SK-N-SH treated with all-trans-retinoic acid at 6 μM for 48 hours (cell line): ENCODE measurements at regions not wholly inside any gene's neighbourhood (a gene's known extent, or its start where the extent isn't known, plus 50 kb on each side); places are given as distances from the start of the nearest gene placed in this dataset.

ENCODE experiments used
- ARNTL ChIP-seq: fragments of 450-650 bp; formaldehyde crosslinking; IDR thresholded peaks from 2 replicates; pipeline ENCODE4 v1.5.0; 2020; ENCODE audit warnings: low read depth, mild to moderate bottlenecking, moderate library complexity, borderline replicate concordance
- CSDC2 ChIP-seq: fragments of 250-450 bp; sonication (Bioruptor Pico); IDR thresholded peaks from 2 replicates; pipeline ENCODE4 v1.5.0; 2020; ENCODE audit warnings: mild to moderate bottlenecking, moderate library complexity
- GLIS3 ChIP-seq: fragments of 250-450 bp; sonication (Bioruptor Pico); IDR thresholded peaks from 2 replicates; pipeline ENCODE4 v1.5.0; 2020; ENCODE audit warnings: mild to moderate bottlenecking, moderate library complexity
- ZFP3 ChIP-seq: fragments of 250-450 bp; sonication (Bioruptor Pico); IDR thresholded peaks from 2 replicates; pipeline ENCODE4 v1.5.0; 2020; ENCODE audit warnings: mild to moderate bottlenecking, moderate library complexity
- TF ChIP-seq, protein P1 (sequence below): fragments of 250-450 bp; sonication (Bioruptor Pico); IDR thresholded peaks from 2 replicates; pipeline ENCODE4 v1.5.1; 2020; ENCODE audit warnings: low read depth, mild to moderate bottlenecking, moderate library complexity
- TF ChIP-seq, protein P2 (sequence below): fragments of 250-450 bp; sonication (Bioruptor Pico); IDR thresholded peaks from 2 replicates; pipeline ENCODE4 v1.8.0; 2020; ENCODE audit warnings: mild to moderate bottlenecking, moderate library complexity, borderline replicate concordance

DNA sequence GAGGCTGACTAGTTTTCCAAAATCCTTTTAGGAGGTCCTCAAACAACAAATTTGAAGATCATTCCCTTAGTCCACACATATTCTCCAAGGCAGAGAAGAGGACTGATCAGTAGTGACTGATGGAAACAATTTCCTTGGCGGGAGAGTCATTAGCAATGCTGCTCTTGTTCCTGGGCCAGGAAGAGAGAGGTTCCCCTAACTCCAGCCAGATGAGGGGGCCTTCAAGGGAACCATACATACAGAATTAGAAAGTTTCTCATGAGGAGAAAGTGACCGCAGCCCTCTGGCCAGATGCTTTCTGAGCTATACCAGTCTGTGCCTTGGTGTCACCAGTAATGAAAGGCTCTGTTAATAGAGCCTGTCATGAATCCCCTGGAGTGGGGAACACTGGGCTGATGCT is 539.4 kb downstream of the BNC2 start:
- TF ChIP-seq, protein P1, sequence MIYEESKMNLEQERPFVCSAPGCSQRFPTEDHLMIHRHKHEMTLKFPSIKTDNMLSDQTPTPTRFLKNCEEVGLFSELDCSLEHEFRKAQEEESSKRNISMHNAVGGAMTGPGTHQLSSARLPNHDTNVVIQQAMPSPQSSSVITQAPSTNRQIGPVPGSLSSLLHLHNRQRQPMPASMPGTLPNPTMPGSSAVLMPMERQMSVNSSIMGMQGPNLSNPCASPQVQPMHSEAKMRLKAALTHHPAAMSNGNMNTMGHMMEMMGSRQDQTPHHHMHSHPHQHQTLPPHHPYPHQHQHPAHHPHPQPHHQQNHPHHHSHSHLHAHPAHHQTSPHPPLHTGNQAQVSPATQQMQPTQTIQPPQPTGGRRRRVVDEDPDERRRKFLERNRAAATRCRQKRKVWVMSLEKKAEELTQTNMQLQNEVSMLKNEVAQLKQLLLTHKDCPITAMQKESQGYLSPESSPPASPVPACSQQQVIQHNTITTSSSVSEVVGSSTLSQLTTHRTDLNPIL (CRISPR knock-in tag): no peak
- TF ChIP-seq, protein P2, sequence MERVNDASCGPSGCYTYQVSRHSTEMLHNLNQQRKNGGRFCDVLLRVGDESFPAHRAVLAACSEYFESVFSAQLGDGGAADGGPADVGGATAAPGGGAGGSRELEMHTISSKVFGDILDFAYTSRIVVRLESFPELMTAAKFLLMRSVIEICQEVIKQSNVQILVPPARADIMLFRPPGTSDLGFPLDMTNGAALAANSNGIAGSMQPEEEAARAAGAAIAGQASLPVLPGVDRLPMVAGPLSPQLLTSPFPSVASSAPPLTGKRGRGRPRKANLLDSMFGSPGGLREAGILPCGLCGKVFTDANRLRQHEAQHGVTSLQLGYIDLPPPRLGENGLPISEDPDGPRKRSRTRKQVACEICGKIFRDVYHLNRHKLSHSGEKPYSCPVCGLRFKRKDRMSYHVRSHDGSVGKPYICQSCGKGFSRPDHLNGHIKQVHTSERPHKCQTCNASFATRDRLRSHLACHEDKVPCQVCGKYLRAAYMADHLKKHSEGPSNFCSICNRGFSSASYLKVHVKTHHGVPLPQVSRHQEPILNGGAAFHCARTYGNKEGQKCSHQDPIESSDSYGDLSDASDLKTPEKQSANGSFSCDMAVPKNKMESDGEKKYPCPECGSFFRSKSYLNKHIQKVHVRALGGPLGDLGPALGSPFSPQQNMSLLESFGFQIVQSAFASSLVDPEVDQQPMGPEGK (CRISPR knock-in tag): no peak
- no peak for TF ChIP-seq ARNTL (CRISPR knock-in tag)
- TF ChIP-seq GLIS3 (CRISPR knock-in tag): no peak
- no peak for TF ChIP-seq CSDC2
- no peak for TF ChIP-seq ZFP3 (CRISPR knock-in tag)
